ENCODE measurements at regions not wholly inside any gene's neighbourhood (a gene's known extent, or its start where the extent isn't known, plus 50 kb on each side); places are given as distances from the start of the nearest gene placed in this dataset.

- TF ChIP-seq, protein P1, sequence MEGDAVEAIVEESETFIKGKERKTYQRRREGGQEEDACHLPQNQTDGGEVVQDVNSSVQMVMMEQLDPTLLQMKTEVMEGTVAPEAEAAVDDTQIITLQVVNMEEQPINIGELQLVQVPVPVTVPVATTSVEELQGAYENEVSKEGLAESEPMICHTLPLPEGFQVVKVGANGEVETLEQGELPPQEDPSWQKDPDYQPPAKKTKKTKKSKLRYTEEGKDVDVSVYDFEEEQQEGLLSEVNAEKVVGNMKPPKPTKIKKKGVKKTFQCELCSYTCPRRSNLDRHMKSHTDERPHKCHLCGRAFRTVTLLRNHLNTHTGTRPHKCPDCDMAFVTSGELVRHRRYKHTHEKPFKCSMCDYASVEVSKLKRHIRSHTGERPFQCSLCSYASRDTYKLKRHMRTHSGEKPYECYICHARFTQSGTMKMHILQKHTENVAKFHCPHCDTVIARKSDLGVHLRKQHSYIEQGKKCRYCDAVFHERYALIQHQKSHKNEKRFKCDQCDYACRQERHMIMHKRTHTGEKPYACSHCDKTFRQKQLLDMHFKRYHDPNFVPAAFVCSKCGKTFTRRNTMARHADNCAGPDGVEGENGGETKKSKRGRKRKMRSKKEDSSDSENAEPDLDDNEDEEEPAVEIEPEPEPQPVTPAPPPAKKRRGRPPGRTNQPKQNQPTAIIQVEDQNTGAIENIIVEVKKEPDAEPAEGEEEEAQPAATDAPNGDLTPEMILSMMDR (IDR thresholded peaks at IDR 0.05): no peak
- TF ChIP-seq POLR2AphosphoS5 (IDR thresholded peaks at IDR 0.05): no peak
Measured at GRCh38 chr10:131758939-131759301, 141.9 kb upstream of the PPP2R2D start.

Measured in gastroesophageal sphincter (tissue), 3 donors.